Skin of body (tissue), 1 donor: ENCODE measurements at regions not wholly inside any gene's neighbourhood (a gene's known extent, or its start where the extent isn't known, plus 50 kb on each side); places are given as distances from the start of the nearest gene placed in this dataset.
"Not testable (repeated sequence)": the region's sequence is repeated elsewhere in the genome, so short reads cannot be mapped to it uniquely, and the experiment has no call there.

ENCODE experiments used
- DNase-seq: peaks from one replicate; lab custom pipeline; 2025; lab: John Stamatoyannopoulos, UW

- no peak for DNase-seq
Measured at GRCh38 chr7:79782256-79782655, 328.8 kb upstream of the MAGI2 start.

- DNase-seq = no peak
Measured at GRCh38 chr7:79781716-79782115, 328.2 kb upstream of the MAGI2 start.

GRCh38 chr7:79778786-79779770 is 325.6 kb upstream of the MAGI2 start:
- no peak for DNase-seq

GRCh38 chr7:79775911-79776310 is 322.4 kb upstream of the MAGI2 start:
- no peak for DNase-seq

GRCh38 chr7:79774150-79774549 is 320.7 kb upstream of the MAGI2 start:
- no peak for DNase-seq

GRCh38 chr7:79770970-79771369 is 317.5 kb upstream of the MAGI2 start:
- no peak for DNase-seq

- DNase-seq = no peak
Measured at GRCh38 chr7:79770063-79770462, 316.6 kb upstream of the MAGI2 start.

GRCh38 chr7:79767876-79768560 is 314.6 kb upstream of the MAGI2 start:
- not testable (repeated sequence) for DNase-seq

GRCh38 chr7:79767192-79767591 is 313.7 kb upstream of the MAGI2 start:
- DNase-seq = not testable (repeated sequence)

GRCh38 chr7:79761876-79762429 is 308.5 kb upstream of the MAGI2 start:
- DNase-seq = no peak

- not testable (repeated sequence) for DNase-seq
Measured at GRCh38 chr7:79750941-79751340, 297.5 kb upstream of the MAGI2 start.

GRCh38 chr7:79749856-79750255 is 296.4 kb upstream of the MAGI2 start:
- no peak for DNase-seq

GRCh38 chr7:79741684-79742083 is 288.2 kb upstream of the MAGI2 start:
- DNase-seq = no peak

GRCh38 chr7:79740076-79740475 is 286.6 kb upstream of the MAGI2 start:
- no peak for DNase-seq

- not testable (repeated sequence) for DNase-seq
Measured at GRCh38 chr7:79739036-79739709, 285.7 kb upstream of the MAGI2 start.

- DNase-seq = no peak
Measured at GRCh38 chr7:79736418-79736817, 283.0 kb upstream of the MAGI2 start.

GRCh38 chr7:79735012-79735411 is 281.5 kb upstream of the MAGI2 start:
- no peak for DNase-seq

- DNase-seq = no peak
Measured at GRCh38 chr7:79734181-79734580, 280.7 kb upstream of the MAGI2 start.

GRCh38 chr7:79732535-79732934 is 279.1 kb upstream of the MAGI2 start:
- no peak for DNase-seq

GRCh38 chr7:79730971-79731370 is 277.5 kb upstream of the MAGI2 start:
- DNase-seq = no peak

GRCh38 chr7:79723833-79724618 is 270.6 kb upstream of the MAGI2 start:
- DNase-seq = no peak
